GM21360 (cell line): ENCODE measurements at regions not wholly inside any gene's neighbourhood (a gene's known extent, or its start where the extent isn't known, plus 50 kb on each side); places are given as distances from the start of the nearest gene placed in this dataset.

Experiments
- ATAC-seq: cut with Tn5 transposase; IDR thresholded peaks from one replicate; pipeline ENCODE4 v1.9.1; 2021; ENCODE audit warnings: mild to moderate bottlenecking, moderate library complexity; ENCODE audit not compliant: unreplicated experiment

DNA sequence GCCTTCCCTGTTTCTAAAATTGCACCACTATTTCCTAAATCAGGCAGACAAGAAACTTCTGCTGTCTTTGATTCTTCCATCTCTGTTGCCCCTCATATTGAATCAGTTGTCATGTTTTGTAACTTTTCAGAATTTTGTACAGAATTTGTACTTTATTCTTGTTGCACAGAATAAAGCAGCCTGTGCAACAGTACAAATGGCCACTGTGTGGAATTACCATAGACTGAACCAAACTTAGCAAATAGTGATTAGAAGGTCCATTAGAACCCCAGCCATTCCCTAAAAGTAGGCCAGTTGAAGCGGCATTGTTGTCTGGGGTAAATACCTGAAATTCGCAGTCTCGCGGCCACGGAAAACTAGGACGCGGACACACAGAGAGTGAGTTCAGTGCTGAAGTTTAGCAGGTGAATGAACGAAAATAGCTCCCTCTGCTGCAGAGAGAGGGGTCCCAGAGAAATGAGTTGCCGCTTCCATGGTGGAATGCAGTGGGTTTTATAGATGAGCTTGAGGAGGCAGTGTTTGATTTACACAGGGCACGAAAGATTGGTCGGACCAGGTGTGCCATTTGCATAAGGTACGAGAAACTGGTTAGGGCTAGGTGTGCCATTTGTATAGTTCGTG, 71.8 kb downstream of the C4orf33 start:
- ATAC-seq = no peak

DNA sequence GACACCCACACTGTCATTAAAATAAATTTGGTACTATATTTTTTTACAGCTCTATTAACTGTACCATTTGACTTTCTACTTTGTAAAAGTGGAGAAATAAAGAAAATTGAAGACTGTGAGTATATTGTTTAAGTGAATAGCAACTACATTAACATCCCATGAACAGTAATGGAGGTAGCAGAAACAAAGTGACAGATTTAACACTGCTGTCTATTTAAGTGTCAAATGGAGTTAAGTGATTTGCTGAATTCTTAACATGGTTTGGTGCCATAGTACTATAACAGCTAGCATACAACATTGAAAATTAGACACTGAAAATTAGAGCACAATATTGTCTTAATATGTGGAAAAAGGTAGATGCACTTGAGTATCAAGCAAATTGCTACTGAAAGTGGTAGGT, 76.2 kb downstream of the C4orf33 start:
- ATAC-seq = no peak

GRCh38 chr4:129176864-129177263, 80.9 kb downstream of the C4orf33 start:
- no peak for ATAC-seq

GRCh38 chr4:129179276-129179675, 83.3 kb downstream of the C4orf33 start:
- ATAC-seq = no peak

DNA sequence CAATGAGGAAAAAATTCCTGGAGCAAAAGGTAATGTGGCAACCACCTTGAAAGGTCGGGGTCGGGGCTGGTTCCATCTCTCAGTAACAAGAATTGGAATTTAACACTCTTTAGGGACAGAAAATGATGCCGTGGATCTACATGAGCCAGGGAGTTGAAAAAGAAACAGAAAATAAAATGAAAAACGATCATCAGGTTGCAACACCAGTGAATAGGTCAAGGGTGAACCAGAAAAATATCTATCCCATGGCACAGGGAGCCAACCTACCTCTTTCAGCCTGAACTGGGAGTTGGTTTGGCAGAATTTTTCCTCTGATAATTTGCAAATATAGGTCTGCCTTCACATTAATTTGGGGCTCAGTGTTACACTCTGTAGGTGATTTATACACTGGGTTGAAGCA, 93.7 kb downstream of the C4orf33 start:
- ATAC-seq = no peak

DNA sequence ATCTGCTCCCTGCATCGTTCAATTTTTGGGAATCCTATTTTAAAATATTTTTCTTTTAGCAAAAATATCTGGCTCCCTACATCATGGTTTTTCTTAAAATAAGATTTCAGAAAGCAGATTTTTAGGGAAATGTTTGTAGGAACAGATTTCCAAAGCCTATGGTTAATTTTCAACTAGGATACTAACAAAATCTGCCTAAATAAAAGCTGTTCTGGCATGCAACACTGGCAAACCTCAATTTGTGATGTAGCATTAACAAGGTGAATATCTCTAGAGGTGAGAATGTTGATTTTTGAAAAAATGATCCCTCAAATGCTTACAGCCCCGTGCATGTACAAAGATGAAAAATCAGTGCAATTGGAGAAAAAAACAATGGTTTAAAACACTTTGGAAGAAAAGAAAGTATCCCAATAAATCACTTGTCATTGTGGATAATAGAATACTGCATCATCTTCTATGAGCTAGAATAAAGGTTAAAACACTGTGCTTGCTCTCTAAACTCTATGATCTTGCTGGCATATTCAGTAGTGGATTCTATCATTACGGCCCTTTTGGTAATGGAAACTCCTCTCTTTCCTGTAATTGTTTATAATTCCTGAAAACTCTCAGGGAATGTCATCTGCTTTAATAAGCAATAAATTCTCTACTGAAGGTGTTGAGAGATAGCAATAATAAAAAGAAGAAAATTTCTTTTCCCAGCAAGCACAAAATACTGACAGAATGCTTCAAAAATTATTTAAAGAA, 97.6 kb downstream of the C4orf33 start:
- ATAC-seq = no peak

DNA sequence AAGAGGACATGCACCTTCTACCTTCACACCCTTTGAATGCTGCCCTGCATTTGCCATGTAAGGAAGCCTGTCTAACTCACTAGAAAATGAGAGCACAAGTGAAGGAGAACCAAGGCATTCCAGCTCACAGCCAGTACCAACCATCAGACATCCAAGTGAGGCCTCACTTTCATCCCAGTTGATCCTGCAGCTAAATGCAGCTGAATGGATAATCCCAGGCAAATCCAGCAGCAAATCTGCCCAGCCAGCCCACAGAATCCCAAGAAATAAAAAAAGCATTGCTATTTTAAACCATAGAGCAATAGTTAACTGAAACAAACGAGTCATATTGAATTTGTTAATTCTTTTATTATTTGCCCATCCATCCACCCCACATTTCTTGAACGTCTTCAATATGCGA, 112.5 kb downstream of the C4orf33 start:
- ATAC-seq = no peak

- no peak for ATAC-seq
These were observed 117.7 kb downstream of the C4orf33 start for GRCh38 chr4:129213692-129214091.

DNA sequence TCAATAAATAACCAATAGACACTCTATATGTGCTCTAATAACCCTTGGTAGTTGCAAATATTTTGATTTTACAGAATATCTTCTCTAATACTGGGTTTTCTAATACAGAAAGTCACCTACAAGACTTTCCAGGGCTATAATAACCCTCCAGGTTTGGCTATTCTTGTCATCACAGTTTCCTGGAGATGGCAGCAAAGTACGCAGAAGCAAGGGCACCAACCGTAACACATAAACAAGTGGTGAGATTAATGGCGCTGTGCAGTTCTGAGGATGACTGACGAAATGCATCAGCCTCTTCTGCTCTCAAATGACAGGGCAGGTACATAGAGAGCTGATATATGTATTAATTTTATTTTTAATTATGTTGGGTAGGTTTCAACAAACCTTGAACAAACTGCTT, 122.4 kb downstream of the C4orf33 start:
- ATAC-seq = no peak

DNA sequence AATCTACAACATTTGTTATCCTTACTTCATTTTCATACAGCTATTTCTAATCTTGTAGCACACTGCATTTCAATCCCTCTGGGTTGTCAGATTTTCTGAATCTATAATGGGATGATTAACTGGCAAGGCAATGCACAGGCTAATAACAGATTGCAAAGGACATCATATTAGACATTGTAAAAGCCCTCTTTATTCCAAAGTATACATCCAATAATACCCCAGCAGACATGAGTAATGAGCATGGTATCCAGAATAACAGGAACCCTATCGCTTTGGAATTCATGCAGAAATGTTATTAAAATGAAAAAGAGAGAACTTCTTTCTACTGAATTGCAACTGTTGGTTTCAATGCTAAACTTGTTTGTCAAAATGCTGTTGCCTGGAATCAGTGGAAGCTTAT, 122.9 kb downstream of the C4orf33 start:
- ATAC-seq = no peak

DNA sequence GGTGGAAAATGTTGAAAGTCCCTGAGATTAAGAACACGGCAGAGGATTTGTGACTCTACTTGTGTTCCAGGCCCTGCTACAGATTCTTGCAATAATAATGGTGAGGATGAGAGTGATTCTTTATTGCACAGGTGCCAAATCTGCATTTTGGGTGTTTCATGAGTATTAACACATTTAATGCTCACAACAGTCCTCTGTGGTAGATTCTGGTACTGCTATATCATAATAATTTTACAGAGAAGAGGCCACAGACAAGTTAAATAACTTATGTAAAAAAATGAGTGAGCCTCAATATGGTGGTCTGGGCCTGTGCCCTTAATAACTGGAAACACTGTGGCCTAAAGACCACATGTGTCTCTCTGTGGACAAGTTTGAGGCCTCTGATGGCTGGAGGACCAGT, 124.3 kb downstream of the C4orf33 start:
- no peak for ATAC-seq

- no peak for ATAC-seq
These were observed 128.0 kb downstream of the C4orf33 start for GRCh38 chr4:129223945-129224344.

- no peak for ATAC-seq
These were observed 134.9 kb downstream of the C4orf33 start for GRCh38 chr4:129230846-129231245.

DNA sequence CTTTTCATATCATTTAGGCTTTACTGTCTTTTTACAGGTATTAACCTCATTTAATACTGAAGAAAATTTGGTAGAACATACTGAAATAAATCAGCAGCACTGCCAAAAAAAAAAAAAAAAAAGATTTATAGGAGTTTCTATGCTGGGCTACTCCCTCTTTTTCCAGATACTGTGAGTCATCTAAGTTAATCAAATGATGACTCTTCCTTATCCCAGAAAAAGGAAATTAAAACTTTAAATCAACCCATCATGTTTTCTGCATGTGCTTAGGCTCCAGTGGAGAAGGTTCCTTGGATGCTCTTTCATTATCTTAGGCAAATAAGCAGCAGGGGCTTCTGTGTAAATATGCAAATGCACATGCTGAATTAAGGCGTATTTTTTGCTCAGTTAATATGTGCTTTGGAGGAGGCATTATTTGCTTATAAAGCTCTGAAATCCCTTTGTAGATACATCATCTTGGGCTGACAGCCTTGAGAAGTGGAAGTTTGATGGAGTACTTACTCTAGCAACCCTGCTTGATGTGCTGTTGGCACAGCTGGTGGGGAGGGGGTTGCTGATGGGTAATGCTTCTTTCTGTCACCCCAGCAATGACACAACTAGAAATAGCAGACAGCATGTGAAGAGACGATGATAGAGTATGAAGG, 136.1 kb downstream of the C4orf33 start:
- ATAC-seq = no peak

DNA sequence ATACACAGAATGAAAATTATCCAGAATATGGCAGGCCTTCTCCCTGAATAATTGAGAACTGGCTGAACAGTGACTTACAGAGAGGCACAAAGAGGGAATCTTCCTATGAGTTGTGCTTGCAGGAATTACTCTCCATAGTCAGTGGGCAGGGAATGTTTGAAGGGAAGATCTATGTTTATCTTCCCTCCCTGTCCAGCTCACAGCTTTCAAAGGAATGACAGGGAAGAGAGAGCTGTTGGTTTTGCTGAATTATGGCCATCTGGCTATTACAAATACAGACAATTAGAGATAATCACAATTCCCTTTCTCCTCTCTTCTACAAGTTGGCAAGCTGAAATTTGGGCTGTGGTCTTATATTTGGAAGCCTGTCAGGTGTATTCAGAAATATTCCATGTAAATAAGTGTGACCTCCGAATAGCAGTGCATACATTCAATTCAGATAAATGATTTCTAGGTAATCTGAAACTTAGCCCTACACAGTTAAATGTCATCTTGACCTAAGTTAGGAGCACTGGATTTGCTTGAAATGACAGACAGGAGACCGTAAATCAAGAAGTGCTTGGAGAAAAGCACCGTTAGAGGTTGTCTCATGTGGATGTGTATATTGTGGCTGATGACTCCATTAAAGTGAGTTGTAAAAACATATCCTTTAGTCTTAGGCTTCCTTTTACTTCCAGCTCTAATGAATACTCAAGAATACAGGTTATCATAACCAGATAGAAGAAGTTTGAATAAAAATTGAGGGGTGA, 136.8 kb downstream of the C4orf33 start:
- no peak for ATAC-seq

GRCh38 chr4:129233691-129234090, 137.7 kb downstream of the C4orf33 start:
- no peak for ATAC-seq

- ATAC-seq = no peak
These were observed 140.4 kb downstream of the C4orf33 start for GRCh38 chr4:129236351-129236750.

- ATAC-seq = no peak
These were observed 143.1 kb downstream of the C4orf33 start for GRCh38 chr4:129239088-129239487.

DNA sequence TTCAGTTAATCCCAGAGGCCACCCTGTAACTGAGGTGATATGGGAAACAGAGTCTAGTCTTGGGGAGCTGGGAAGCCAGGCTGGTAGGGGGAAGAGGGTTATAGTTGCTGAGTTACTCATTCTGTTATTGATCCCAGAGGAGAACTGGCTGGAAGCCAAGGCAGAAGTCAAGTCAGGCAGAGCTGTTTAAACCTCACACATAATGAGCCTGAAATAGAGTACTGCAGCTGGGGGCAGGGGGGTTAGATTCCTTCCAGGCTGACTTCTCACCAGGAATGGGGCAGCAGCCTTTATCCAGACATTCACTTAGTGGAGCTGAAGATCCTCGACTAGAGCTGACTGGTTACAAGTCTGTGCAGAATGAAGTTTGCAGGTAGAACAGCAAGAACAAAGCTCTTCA, 144.9 kb downstream of the C4orf33 start:
- no peak for ATAC-seq

GRCh38 chr4:129246145-129246544, 150.2 kb downstream of the C4orf33 start:
- no peak for ATAC-seq

GRCh38 chr4:129246910-129247461, 151.0 kb downstream of the C4orf33 start:
- no peak for ATAC-seq
